T1000 (cell line): ENCODE measurements at regions not wholly inside any gene's neighbourhood (a gene's known extent, or its start where the extent isn't known, plus 50 kb on each side); places are given as distances from the start of the nearest gene placed in this dataset.
"Not testable (repeated sequence)": the region's sequence is repeated elsewhere in the genome, so short reads cannot be mapped to it uniquely, and the experiment has no call there.

Experiments used
- DNase-seq: peaks from one replicate; lab custom pipeline; 2025; ENCODE audit warnings: mixed read lengths; lab: John Stamatoyannopoulos, UW

DNA sequence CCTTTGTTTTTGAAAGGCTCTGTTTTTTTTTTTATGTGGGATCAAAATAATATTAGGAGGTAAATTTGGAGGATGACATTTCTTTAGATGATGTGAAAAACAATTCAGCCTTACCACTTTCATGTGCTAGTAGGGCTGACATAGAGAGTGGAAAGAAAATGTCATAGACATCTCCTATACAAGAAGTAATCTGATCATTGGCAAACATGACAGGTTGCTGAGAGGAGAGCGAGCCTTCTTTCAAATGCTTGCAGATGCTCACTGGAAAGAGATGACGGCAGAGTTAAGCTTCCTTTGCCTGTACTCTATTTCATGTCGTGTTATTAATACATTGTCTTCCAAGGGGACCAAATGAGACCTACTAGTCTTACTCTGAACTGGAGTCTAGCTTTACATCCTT lies 160.1 kb upstream of the DAP start:
- DNase-seq = no peak

DNA sequence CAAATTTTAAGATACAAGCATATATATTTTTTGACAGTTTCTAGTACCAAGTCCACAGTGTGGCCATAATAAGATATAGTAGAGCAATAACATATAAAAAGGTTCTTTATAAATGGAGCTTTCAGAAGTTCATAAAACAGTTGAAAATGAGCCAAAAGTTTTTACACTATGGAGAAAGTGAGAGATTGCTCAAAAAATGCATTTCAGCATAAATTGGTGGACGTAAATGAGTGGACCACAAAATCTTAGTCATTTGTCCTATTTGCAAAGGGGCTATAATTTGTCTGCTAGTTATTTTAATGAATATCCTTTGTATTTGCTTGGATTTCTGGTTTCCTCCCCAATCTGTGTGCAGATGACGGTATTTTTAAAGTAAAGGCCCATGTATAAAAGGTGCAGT lies 159.4 kb upstream of the DAP start:
- no peak for DNase-seq

- DNase-seq = no peak
Measured at GRCh38 chr5:10914741-10915480, 153.9 kb upstream of the DAP start.

DNA sequence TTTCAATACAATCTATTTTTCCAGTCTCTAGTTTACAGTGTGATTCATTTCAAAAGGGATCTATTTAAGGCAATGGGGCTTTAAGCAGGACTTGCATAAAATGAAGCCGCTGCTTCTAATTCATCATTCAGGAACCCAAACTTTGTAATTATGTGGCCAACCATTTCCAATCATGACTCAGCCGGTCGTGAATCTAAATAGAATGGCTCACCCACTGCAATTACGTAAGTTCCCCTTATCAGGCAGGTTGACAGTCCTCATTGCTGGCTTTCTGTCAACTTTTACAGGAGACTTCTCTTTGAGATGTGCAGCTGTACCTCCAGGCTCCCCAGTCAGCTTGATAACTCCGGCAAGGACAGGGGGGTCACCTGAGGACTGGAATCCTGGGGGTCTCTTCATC lies 152.8 kb upstream of the DAP start:
- no peak for DNase-seq

DNA sequence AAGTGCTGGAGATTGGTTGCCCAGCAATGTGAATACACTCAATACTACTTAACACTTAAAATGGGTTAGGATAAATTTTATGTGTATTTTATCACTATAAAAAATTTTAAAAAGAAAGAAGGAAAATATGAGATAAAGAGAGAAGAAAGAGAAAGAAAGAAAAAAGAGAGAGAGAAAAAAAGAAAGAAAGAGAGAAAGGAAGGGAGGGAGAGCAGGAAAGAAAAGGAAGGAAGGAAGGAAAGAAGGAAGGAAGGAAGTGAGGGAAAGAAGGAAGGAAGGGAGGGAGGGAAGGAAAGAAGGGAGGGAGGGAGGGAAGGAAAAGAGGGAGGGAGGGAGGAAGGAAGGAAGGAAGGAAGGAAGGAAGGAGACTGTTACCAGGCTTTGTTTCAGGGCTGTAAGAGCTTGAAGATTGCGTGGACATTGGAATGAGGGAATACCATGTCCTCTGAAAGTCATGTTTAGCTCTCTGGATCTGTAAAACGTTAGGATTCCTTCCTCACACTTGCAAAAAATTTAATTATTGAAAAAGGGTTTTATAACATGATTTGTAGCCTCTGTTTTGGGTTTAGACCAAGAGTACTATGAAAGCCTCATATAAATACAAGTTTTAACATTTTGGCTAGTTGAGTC lies 152.3 kb upstream of the DAP start:
- no peak for DNase-seq

GRCh38 chr5:10912435-10912834 lies 151.4 kb upstream of the DAP start:
- no peak for DNase-seq

- DNase-seq = no peak
Measured at GRCh38 chr5:10910261-10910660, 149.2 kb upstream of the DAP start.

DNA sequence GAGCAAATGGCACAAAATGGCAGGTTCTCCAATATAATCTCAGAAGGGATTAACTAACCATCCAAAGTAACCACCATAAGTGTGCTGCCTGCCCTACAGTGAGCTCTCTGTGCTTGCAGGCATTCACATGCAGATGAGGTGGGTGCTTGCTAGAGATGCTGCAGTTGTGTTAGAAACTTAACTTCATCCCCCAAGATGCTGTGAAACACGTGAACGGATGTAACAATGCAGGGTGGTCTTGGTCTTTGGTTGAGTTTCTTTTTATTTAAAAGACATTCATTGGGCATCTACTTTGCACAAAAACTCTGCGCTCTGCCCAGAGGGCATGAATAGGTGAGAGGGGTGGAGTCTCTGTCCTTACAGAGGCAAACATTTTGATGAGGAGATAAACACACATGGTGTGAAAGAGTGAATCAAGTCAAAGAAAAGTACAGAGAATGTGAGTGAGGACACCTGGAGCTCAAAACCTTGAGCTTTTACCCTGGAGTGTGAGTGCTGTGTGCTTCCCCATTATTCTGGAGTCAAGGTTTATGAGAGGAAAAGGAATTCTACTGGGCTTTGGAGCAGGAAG lies 143.9 kb upstream of the DAP start:
- DNase-seq = no peak

GRCh38 chr5:10903786-10904560 lies 142.9 kb upstream of the DAP start:
- no peak for DNase-seq

DNA sequence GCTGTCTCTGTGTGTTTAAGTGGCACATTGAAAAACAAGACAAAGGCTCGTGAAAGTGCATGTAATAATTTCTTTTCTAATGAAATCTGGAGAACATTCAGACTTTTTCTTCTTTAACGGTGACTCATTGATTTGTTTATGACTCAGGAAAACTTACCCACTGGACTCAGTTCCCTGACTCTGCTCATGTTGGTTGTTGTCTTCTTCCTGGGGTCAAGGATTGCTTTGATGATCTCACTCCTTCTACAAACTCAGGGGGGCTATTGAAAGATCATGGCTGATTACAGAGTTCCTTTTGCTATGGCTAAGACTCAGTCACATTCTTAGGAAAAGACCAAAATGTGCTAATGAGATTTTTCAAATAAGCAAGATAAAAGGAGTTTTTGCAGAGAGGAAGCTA lies 141.1 kb upstream of the DAP start:
- no peak for DNase-seq

GRCh38 chr5:10898514-10898913 lies 137.5 kb upstream of the DAP start:
- no peak for DNase-seq

DNA sequence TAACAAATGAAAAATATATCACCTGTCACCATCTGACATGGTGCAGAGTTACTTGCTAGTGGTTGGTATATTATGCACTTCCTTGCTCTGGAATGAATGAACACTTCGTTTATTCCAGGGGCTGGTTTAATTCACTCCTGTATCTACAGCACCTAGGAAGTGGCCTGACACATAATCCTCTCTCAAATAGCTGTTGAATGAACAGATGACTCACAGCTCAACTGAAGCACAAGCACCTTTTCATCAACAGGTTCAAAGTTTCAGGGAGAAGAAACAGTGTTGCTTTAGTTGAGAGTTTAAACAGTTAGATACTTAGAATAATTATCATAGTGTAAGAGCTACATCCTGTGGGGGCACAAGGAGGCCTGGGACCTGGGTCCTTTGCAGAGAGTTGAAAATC lies 135.0 kb upstream of the DAP start:
- no peak for DNase-seq

DNA sequence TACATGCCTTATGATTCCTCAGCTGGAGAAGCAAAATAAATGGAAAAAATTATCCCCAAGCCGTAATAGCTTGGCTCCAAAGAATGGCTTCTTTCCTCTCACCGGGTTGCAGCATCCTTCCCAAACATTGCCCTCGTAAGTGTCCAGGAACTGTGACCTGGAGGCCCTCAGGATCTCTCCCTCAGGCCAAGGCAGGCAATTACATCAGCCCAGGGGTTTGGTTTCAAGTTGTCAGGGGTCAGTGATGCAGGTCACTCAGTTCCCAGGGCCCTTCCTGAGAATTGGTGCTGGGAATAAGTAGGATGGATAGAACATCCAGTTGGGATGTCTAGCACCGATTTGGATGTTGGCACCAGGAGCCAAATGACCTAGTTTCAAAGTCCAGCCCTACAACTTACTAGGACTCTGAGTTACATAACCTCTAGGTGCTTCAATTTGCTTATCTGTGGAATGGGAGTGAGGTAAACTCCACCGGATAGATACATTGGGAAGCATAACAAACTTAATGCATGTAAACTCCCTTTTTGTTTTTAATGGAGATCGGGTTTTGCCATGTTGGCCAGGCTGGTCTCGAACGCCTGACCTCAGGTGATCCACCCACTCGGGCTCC lies 133.5 kb upstream of the DAP start:
- DNase-seq = no peak

GRCh38 chr5:10892911-10893215 lies 131.8 kb upstream of the DAP start:
- no peak for DNase-seq

- no peak for DNase-seq
Measured at GRCh38 chr5:10892147-10892910, 131.3 kb upstream of the DAP start.

DNA sequence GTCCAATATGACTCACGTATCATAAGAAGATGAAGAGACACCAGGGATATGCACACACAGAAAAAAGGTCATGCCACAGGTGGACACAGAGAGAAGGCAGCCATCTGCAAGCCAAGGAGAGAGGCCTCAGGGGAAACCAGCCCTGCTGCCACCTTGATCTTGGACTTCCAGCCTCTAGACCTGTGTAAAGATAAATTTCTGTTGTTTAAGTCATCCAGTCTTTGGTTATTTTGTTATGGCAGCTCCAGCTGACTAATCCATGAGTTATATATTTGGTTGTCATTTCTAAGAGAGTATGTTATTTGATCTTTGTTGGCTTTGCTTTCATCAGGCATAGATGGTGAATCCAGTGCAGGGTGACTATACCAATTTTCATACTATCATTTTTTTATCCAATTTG lies 130.2 kb upstream of the DAP start:
- no peak for DNase-seq

GRCh38 chr5:10886497-10886896 lies 125.5 kb upstream of the DAP start:
- DNase-seq = no peak

GRCh38 chr5:10885026-10885425 lies 124.0 kb upstream of the DAP start:
- DNase-seq = no peak

DNA sequence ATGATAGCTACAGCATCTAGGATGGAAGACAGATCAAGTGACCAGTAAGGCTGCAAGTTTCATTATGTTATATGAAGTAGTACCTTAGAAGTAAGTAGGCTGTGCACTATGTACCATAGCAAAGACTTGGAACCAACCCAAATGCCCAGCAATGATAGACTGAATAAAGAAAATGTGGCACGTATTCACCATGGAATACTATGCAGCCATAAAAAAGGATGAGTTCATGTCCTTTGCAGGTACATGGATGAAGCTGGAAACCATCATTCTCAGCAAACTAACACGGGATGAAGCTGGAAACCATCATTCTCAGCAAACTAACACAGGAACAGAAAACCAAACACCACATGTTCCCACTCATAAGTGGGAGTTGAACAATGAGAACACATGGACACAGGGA lies 122.9 kb upstream of the DAP start:
- not testable (repeated sequence) for DNase-seq

- no peak for DNase-seq
Measured at GRCh38 chr5:10880934-10881333, 119.9 kb upstream of the DAP start.

- not testable (repeated sequence) for DNase-seq
Measured at GRCh38 chr5:10876996-10877395, 116.0 kb upstream of the DAP start.
